ENCODE measurements at regions not wholly inside any gene's neighbourhood (a gene's known extent, or its start where the extent isn't known, plus 50 kb on each side); places are given as distances from the start of the nearest gene placed in this dataset.
"Not testable (repeated sequence)": the region's sequence is repeated elsewhere in the genome, so short reads cannot be mapped to it uniquely, and the experiment has no call there.

GRCh38 chr9:85204176-85204575 lies 534.6 kb downstream of the NTRK2 start:
- DNase-seq (ENCODE audit: low read depth) = no peak

- no peak for DNase-seq (ENCODE audit: low read depth)
Observed at GRCh38 chr9:85202596-85202995, 533.1 kb downstream of the NTRK2 start.

- DNase-seq (ENCODE audit: low read depth) = no peak
Observed at GRCh38 chr9:85200726-85201404, 531.3 kb downstream of the NTRK2 start.

GRCh38 chr9:85199866-85200495 lies 530.5 kb downstream of the NTRK2 start:
- no peak for DNase-seq (ENCODE audit: low read depth)

- no peak for DNase-seq (ENCODE audit: low read depth)
Observed at GRCh38 chr9:85192750-85193149, 523.2 kb downstream of the NTRK2 start.

GRCh38 chr9:85186218-85186585 lies 516.7 kb downstream of the NTRK2 start:
- no peak for DNase-seq (ENCODE audit: low read depth)

- DNase-seq (ENCODE audit: low read depth) = no peak
Observed at GRCh38 chr9:85185486-85186217, 516.1 kb downstream of the NTRK2 start.

GRCh38 chr9:85182383-85182782 lies 512.9 kb downstream of the NTRK2 start:
- DNase-seq (ENCODE audit: low read depth) = no peak

- no peak for DNase-seq (ENCODE audit: low read depth)
Observed at GRCh38 chr9:85178474-85178873, 508.9 kb downstream of the NTRK2 start.

GRCh38 chr9:85173967-85174366 lies 504.4 kb downstream of the NTRK2 start:
- DNase-seq (ENCODE audit: low read depth) = no peak

- DNase-seq (ENCODE audit: low read depth) = no peak
Observed at GRCh38 chr9:85172001-85172978, 502.8 kb downstream of the NTRK2 start.

GRCh38 chr9:85171163-85171562 lies 501.6 kb downstream of the NTRK2 start:
- no peak for DNase-seq (ENCODE audit: low read depth)

- DNase-seq (ENCODE audit: low read depth) = no peak
Observed at GRCh38 chr9:85168412-85168811, 498.9 kb downstream of the NTRK2 start.

GRCh38 chr9:85167146-85167545 lies 497.6 kb downstream of the NTRK2 start:
- no peak for DNase-seq (ENCODE audit: low read depth)

- DNase-seq (ENCODE audit: low read depth) = no peak
Observed at GRCh38 chr9:85163825-85164224, 494.3 kb downstream of the NTRK2 start.

GRCh38 chr9:85163415-85163814 lies 493.9 kb downstream of the NTRK2 start:
- no peak for DNase-seq (ENCODE audit: low read depth)

GRCh38 chr9:85162822-85163221 lies 493.3 kb downstream of the NTRK2 start:
- DNase-seq (ENCODE audit: low read depth) = no peak

GRCh38 chr9:85160944-85161343 lies 491.4 kb downstream of the NTRK2 start:
- DNase-seq (ENCODE audit: low read depth) = not testable (repeated sequence)

- no peak for DNase-seq (ENCODE audit: low read depth)
Observed at GRCh38 chr9:85158512-85158911, 489.0 kb downstream of the NTRK2 start.

GRCh38 chr9:85157772-85158171 lies 488.2 kb downstream of the NTRK2 start:
- no peak for DNase-seq (ENCODE audit: low read depth)

- DNase-seq (ENCODE audit: low read depth) = no peak
Observed at GRCh38 chr9:85156652-85157051, 487.1 kb downstream of the NTRK2 start.

GRCh38 chr9:85155352-85155751 lies 485.8 kb downstream of the NTRK2 start:
- DNase-seq (ENCODE audit: low read depth) = no peak
